Cardiac fibroblast (primary cell): ENCODE measurements at regions not wholly inside any gene's neighbourhood (a gene's known extent, or its start where the extent isn't known, plus 50 kb on each side); places are given as distances from the start of the nearest gene placed in this dataset.

Experiments
- DNase-seq, 2 donors: peaks; one replicate each; pipeline versions ENCODE4 v3.0.0 to v3.0.0-alpha.2; 2010; ENCODE audit warnings: low read depth in 2 of 2
- H3K4me3 ChIP-seq, 2 donors: replicated peaks in 1 of 2; 1 replicate in 1 of 2; 2 replicates in 1 of 2; pipeline ENCODE4 v1.5.1; 2011; ENCODE audit warnings: low read depth in 2 of 2, low read length in 2 of 2, mild to moderate bottlenecking in 2 of 2, moderate library complexity in 1 of 2
- CTCF ChIP-seq: IDR thresholded peaks from one replicate; pipeline ENCODE4 v1.5.1; 2011; ENCODE audit warnings: low read depth, mild to moderate bottlenecking, low read length, inconsistent platforms

- no peak overlapping the region for H3K4me3 ChIP-seq
- DNase-seq: no peak
- no peak for TF ChIP-seq CTCF
Observed at GRCh38 chr11:112374486-112375140, 114.0 kb upstream of the PLET1 start.

GRCh38 chr11:112377946-112378345 lies 117.3 kb upstream of the PLET1 start:
- no peak overlapping the region for H3K4me3 ChIP-seq
- TF ChIP-seq CTCF: no peak
- no peak for DNase-seq

GRCh38 chr11:112380464-112380863 lies 119.8 kb upstream of the PLET1 start:
- no peak overlapping the region for H3K4me3 ChIP-seq
- TF ChIP-seq CTCF: no peak
- DNase-seq: no peak

- TF ChIP-seq CTCF: no peak
- H3K4me3 ChIP-seq: no peak overlapping the region
- DNase-seq: no peak
Observed at GRCh38 chr11:112381578-112381977, 120.9 kb upstream of the PLET1 start.

GRCh38 chr11:112382561-112382960 lies 121.9 kb upstream of the PLET1 start:
- H3K4me3 ChIP-seq: no peak overlapping the region
- no peak for DNase-seq
- TF ChIP-seq CTCF: no peak

- H3K4me3 ChIP-seq: no peak overlapping the region
- TF ChIP-seq CTCF: no peak
- DNase-seq: no peak
Observed at GRCh38 chr11:112388496-112388895, 127.8 kb upstream of the PLET1 start.

GRCh38 chr11:112391086-112391485 lies 130.4 kb upstream of the PLET1 start:
- no peak overlapping the region for H3K4me3 ChIP-seq
- no peak for DNase-seq
- no peak for TF ChIP-seq CTCF
